CD4-positive, alpha-beta T cell treated with Interleukin-12 subunit alpha and Interleukin-12 subunit beta, for 1 hour (primary cell): ENCODE measurements at regions not wholly inside any gene's neighbourhood (a gene's known extent, or its start where the extent isn't known, plus 50 kb on each side); places are given as distances from the start of the nearest gene placed in this dataset.

Source experiments
- DNase-seq: peaks from one replicate; pipeline ENCODE4 v3.0.0-alpha.2; 2020

- DNase-seq: no peak
Observed at GRCh38 chr5:74336297-74336696, 304.2 kb downstream of the ENC1 start.

- DNase-seq: no peak
Observed at GRCh38 chr5:74334762-74335384, 305.7 kb downstream of the ENC1 start.

- no peak for DNase-seq
Observed at GRCh38 chr5:74334062-74334761, 306.3 kb downstream of the ENC1 start.

- DNase-seq: no peak
Observed at GRCh38 chr5:74333430-74333829, 307.1 kb downstream of the ENC1 start.

- DNase-seq: no peak
Observed at GRCh38 chr5:74332682-74333081, 307.8 kb downstream of the ENC1 start.

GRCh38 chr5:74332006-74332405 lies 308.5 kb downstream of the ENC1 start:
- no peak for DNase-seq

GRCh38 chr5:74328221-74328630 lies 312.3 kb downstream of the ENC1 start:
- no peak for DNase-seq

- no peak for DNase-seq
Observed at GRCh38 chr5:74327339-74327685, 313.2 kb downstream of the ENC1 start.

GRCh38 chr5:74326571-74327338 lies 313.8 kb downstream of the ENC1 start:
- DNase-seq: peak; percentile 48

GRCh38 chr5:74325866-74326265 lies 314.7 kb downstream of the ENC1 start:
- no peak for DNase-seq

GRCh38 chr5:74324556-74324955 lies 316.0 kb downstream of the ENC1 start:
- DNase-seq: no peak

GRCh38 chr5:74322944-74323343 lies 317.6 kb downstream of the ENC1 start:
- no peak for DNase-seq

GRCh38 chr5:74322191-74322590 lies 318.3 kb downstream of the ENC1 start:
- no peak for DNase-seq

- no peak for DNase-seq
Observed at GRCh38 chr5:74321326-74321725, 319.2 kb downstream of the ENC1 start.

GRCh38 chr5:74320526-74320925 lies 320.0 kb downstream of the ENC1 start:
- no peak for DNase-seq

- no peak for DNase-seq
Observed at GRCh38 chr5:74319076-74319475, 321.5 kb downstream of the ENC1 start.

GRCh38 chr5:74316064-74316603 lies 324.4 kb downstream of the ENC1 start:
- no peak for DNase-seq

GRCh38 chr5:74314906-74315305 lies 325.6 kb downstream of the ENC1 start:
- no peak for DNase-seq

- DNase-seq: no peak
Observed at GRCh38 chr5:74313896-74314295, 326.6 kb downstream of the ENC1 start.

GRCh38 chr5:74312746-74313145 lies 327.8 kb downstream of the ENC1 start:
- no peak for DNase-seq

- DNase-seq: no peak
Observed at GRCh38 chr5:74311961-74312360, 328.6 kb downstream of the ENC1 start.

- DNase-seq: no peak
Observed at GRCh38 chr5:74310997-74311930, 329.3 kb downstream of the ENC1 start.

GRCh38 chr5:74310386-74310785 lies 330.1 kb downstream of the ENC1 start:
- no peak for DNase-seq
